Osteoblast (primary cell): ENCODE measurements at regions not wholly inside any gene's neighbourhood (a gene's known extent, or its start where the extent isn't known, plus 50 kb on each side); places are given as distances from the start of the nearest gene placed in this dataset.
"Not testable (repeated sequence)": the region's sequence is repeated elsewhere in the genome, so short reads cannot be mapped to it uniquely, and the experiment has no call there.

Experiments used
- DNase-seq: peaks from one replicate; pipeline ENCODE4 v3.0.0; 2011; ENCODE audit warnings: low spot score, mixed read lengths; ENCODE audit not compliant: insufficient read length; ENCODE audit errors: missing footprints
- H2AFZ ChIP-seq: 2 replicates; pipeline ENCODE4 v1.6.0; 2011; ENCODE audit warnings: mild to moderate bottlenecking, low read length
- H3K27ac ChIP-seq: 2 replicates; pipeline ENCODE4 v1.5.1; 2011; ENCODE audit warnings: mild to moderate bottlenecking, low read depth, low read length, moderate library complexity
- H3K27me3 ChIP-seq: 2 replicates; pipeline ENCODE4 v1.6.0; 2012; ENCODE audit warnings: mild to moderate bottlenecking, control low read depth, inconsistent platforms, low read length, moderate library complexity; ENCODE audit not compliant: insufficient read depth
- H3K36me3 ChIP-seq: 2 replicates; pipeline ENCODE4 v1.5.1; 2011; ENCODE audit warnings: mild to moderate bottlenecking, low read length, control low read depth, moderate library complexity; ENCODE audit not compliant: insufficient read depth
- H3K4me1 ChIP-seq: 2 replicates; pipeline ENCODE4 v1.5.1; 2011; ENCODE audit warnings: mild to moderate bottlenecking, low read length, control low read depth, moderate library complexity; ENCODE audit not compliant: insufficient read depth
- H3K4me2 ChIP-seq: 2 replicates; pipeline ENCODE4 v1.6.0; 2011; ENCODE audit warnings: mild to moderate bottlenecking, low read length; ENCODE audit not compliant: insufficient read depth
- H3K4me3 ChIP-seq: fragments of 200-600 bp; sonication (generic); 3 replicates; pipeline ENCODE4 v1.5.1; 2012; ENCODE audit warnings: mild to moderate bottlenecking, low read length, inconsistent platforms; ENCODE audit not compliant: insufficient read depth
- H3K79me2 ChIP-seq: 2 replicates; pipeline ENCODE4 v1.6.0; 2012; ENCODE audit warnings: mild to moderate bottlenecking, low read length, control low read depth, inconsistent platforms; ENCODE audit not compliant: insufficient read depth
- H3K9me3 ChIP-seq: 2 replicates; pipeline ENCODE4 v1.5.1; 2011; ENCODE audit warnings: low read depth, low read length, control low read depth
- H4K20me1 ChIP-seq: 2 replicates; pipeline ENCODE4 v1.6.0; 2012; ENCODE audit warnings: mild to moderate bottlenecking, low read length, control low read depth; ENCODE audit not compliant: insufficient read depth
- TF ChIP-seq, protein P1 (sequence below): IDR thresholded peaks from 2 replicates; pipeline ENCODE4 v1.5.1; 2011; ENCODE audit warnings: mild to moderate bottlenecking, low read depth, low read length, moderate library complexity; ENCODE audit errors: extremely low read depth

DNA sequence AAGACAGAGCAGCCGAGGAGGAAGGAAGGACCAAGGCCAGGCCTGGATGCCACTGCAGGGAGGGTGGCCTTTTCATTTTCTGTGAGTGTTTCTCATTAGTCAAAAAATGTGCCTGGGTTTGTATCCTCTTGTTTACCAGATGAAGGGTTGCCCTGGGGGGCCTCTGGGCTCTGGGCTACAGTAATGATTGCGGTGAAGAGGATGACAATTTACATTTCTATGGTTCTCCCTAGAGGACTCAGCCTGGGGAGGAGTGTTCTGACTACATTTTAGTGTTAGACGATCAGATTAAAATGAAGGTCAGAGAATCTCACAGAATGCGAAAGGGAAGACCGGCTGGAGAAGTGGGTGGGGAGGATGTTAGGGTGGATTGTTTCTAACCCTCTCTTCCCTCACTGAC, 108.0 kb upstream of the KMT2C start:
- Histone ChIP-seq H3K27ac (no peak overlapping the region), H3K79me2 (no peaks in the 10 kb centered on the region), H2AFZ (no peak overlapping the region), H3K27me3 (no peaks in the 10 kb centered on the region), H3K4me1 (no peaks in the 10 kb centered on the region), H3K4me3 (no peak overlapping the region), H3K4me2 (no peak overlapping the region), H4K20me1 (no peaks in the 10 kb centered on the region), H3K36me3 (no peaks in the 10 kb centered on the region), H3K9me3 (no peaks in the 10 kb centered on the region)
- TF ChIP-seq, protein P1, sequence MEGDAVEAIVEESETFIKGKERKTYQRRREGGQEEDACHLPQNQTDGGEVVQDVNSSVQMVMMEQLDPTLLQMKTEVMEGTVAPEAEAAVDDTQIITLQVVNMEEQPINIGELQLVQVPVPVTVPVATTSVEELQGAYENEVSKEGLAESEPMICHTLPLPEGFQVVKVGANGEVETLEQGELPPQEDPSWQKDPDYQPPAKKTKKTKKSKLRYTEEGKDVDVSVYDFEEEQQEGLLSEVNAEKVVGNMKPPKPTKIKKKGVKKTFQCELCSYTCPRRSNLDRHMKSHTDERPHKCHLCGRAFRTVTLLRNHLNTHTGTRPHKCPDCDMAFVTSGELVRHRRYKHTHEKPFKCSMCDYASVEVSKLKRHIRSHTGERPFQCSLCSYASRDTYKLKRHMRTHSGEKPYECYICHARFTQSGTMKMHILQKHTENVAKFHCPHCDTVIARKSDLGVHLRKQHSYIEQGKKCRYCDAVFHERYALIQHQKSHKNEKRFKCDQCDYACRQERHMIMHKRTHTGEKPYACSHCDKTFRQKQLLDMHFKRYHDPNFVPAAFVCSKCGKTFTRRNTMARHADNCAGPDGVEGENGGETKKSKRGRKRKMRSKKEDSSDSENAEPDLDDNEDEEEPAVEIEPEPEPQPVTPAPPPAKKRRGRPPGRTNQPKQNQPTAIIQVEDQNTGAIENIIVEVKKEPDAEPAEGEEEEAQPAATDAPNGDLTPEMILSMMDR = no peak
- DNase-seq = no peak

DNA sequence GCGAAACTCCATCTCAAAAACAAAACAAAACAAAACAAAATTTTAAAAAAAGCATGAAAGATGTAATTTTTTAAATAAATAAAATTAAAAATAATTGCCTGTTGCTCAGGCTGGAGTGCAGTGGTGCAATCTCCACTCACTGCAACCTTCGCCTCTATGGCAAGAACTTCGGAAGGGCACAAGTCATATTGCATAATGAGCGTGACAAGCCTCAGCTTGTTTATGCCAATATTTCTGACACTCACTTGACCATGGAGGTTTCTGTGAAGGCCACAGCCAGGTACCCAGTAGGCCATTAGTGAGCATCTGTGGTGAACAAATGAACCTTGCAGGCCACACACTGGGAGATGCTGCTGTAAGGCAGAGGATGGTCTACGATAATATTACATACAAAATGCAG, 106.1 kb upstream of the KMT2C start:
- Histone ChIP-seq H2AFZ (no peak overlapping the region), H3K4me2 (no peak overlapping the region), H3K9me3 (no peaks in the 10 kb centered on the region), H3K27me3 (no peaks in the 10 kb centered on the region), H4K20me1 (no peaks in the 10 kb centered on the region), H3K4me1 (no peaks in the 10 kb centered on the region), H3K4me3 (no peak overlapping the region), H3K27ac (no peak overlapping the region), H3K79me2 (no peaks in the 10 kb centered on the region), H3K36me3 (no peaks in the 10 kb centered on the region)
- TF ChIP-seq, protein P1 = no peak
- no peak for DNase-seq

GRCh38 chr7:152539190-152539495, 103.3 kb upstream of the KMT2C start:
- H2AFZ ChIP-seq, H3K4me3 ChIP-seq, DNase-seq, H4K20me1 ChIP-seq, H3K9me3 ChIP-seq, H3K27me3 ChIP-seq, H3K79me2 ChIP-seq, H3K4me2 ChIP-seq, H3K27ac ChIP-seq, H3K36me3 ChIP-seq, H3K4me1 ChIP-seq: not testable (repeated sequence)

GRCh38 chr7:152538346-152539189, 102.8 kb upstream of the KMT2C start:
- H3K4me1 ChIP-seq, H3K79me2 ChIP-seq, H3K4me3 ChIP-seq, H3K4me2 ChIP-seq, H3K27ac ChIP-seq, DNase-seq, H2AFZ ChIP-seq, H4K20me1 ChIP-seq, H3K9me3 ChIP-seq, H3K27me3 ChIP-seq, H3K36me3 ChIP-seq: not testable (repeated sequence)

DNA sequence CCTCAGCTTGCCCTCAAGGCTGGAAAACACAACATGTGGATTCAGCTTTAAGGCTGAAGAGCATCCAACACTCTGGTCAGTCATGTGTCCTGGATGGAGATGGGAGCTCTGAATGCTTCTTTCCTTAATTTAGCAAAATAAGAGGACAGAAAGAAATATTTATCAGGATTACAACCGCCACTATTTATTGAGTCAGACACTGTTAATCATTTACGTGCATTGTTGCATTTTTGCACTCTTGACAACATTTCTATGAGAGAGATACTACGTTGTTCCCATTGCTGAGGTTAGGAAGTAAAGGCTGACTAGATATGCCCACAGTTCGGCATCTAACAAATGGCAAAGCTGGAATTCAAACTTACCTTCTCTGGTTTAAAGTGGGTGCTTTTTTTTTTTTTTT, 101.8 kb upstream of the KMT2C start:
- TF ChIP-seq, protein P1 = no peak
- no peaks in the 10 kb centered on the region for H3K9me3 ChIP-seq
- H3K36me3 ChIP-seq = no peaks in the 10 kb centered on the region
- H3K4me2 ChIP-seq = no peak overlapping the region
- H3K79me2 ChIP-seq = no peaks in the 10 kb centered on the region
- no peak overlapping the region for H3K4me3 ChIP-seq
- no peak for DNase-seq
- no peaks in the 10 kb centered on the region for H4K20me1 ChIP-seq
- no peak overlapping the region for H2AFZ ChIP-seq
- no peak overlapping the region for H3K27ac ChIP-seq
- no peaks in the 10 kb centered on the region for H3K4me1 ChIP-seq
- H3K27me3 ChIP-seq = no peaks in the 10 kb centered on the region
